A549 (cell line): ENCODE measurements at regions not wholly inside any gene's neighbourhood (a gene's known extent, or its start where the extent isn't known, plus 50 kb on each side); places are given as distances from the start of the nearest gene placed in this dataset.
"Not testable (repeated sequence)": the region's sequence is repeated elsewhere in the genome, so short reads cannot be mapped to it uniquely, and the experiment has no call there.

Source experiments
- CTCF ChIP-seq: fragments of >200 bp; sonication (Bioruptor Twin); formaldehyde crosslinking; IDR thresholded peaks from 3 replicates; pipeline ENCODE4 v1.5.1; 2016
- POLR2A ChIP-seq: IDR thresholded peaks from 2 replicates; pipeline ENCODE4 v1.6.1; 2012; ENCODE audit warnings: mild to moderate bottlenecking, low read length

GRCh38 chr9:61573432-61573831 lies 383.6 kb downstream of the SPATA31A7 start:
- not testable (repeated sequence) for TF ChIP-seq CTCF, POLR2A
